Activated naive CD4-positive, alpha-beta T cell treated with Interleukin-2 at 50 U/mL for 16 hours (primary cell): ENCODE measurements at regions not wholly inside any gene's neighbourhood (a gene's known extent, or its start where the extent isn't known, plus 50 kb on each side); places are given as distances from the start of the nearest gene placed in this dataset.
"Not testable (repeated sequence)": the region's sequence is repeated elsewhere in the genome, so short reads cannot be mapped to it uniquely, and the experiment has no call there.

ENCODE experiments used
- DNase-seq: peaks from one replicate; pipeline ENCODE4 v3.0.0-alpha.2; 2020

GRCh38 chr11:81869351-81870065, 864.2 kb downstream of the FAM181B start:
- DNase-seq, result peak; percentile 83

GRCh38 chr11:81866896-81867295, 866.8 kb downstream of the FAM181B start:
- no peak for DNase-seq

- no peak for DNase-seq
Measured at GRCh38 chr11:81857386-81857785, 876.3 kb downstream of the FAM181B start.

DNA sequence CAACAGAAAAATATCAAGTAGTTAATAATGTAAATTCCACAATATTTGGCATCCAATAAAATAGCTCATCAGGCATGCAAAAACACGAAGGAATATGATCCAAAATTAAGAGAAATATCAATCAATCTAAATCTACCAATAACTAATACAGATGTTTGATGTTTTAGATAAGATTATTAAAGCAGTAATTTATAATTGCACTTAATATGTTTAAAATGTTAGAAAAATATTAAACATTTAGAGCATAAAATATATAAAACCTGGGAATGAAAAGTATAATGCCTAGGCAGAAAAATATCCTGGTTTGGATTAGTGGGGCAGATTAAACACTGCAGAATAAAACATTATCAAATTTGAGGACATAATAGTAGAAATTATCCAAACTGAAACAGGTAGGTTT, 879.9 kb downstream of the FAM181B start:
- DNase-seq, result no peak

DNA sequence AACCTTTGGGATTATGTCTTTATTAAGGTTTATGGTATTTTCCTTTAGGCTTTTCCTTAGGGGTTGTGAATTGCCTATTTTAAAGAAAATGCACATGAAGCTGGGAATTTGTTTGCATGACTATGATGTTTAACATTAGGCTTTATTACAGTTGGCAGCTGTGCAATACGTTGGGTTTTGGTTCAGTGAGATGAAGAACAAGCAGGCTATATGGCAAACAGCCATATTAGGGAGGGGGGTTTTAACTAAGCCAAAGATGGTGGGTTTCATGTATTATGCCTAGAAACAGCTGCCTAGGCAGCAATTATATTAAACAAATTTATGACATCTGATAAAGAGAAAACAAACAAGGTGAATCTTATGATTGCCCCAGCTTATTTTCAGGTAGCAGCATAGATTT, 880.8 kb downstream of the FAM181B start:
- no peak for DNase-seq

- DNase-seq, result no peak
Measured at GRCh38 chr11:81840380-81840779, 893.3 kb downstream of the FAM181B start.

DNA sequence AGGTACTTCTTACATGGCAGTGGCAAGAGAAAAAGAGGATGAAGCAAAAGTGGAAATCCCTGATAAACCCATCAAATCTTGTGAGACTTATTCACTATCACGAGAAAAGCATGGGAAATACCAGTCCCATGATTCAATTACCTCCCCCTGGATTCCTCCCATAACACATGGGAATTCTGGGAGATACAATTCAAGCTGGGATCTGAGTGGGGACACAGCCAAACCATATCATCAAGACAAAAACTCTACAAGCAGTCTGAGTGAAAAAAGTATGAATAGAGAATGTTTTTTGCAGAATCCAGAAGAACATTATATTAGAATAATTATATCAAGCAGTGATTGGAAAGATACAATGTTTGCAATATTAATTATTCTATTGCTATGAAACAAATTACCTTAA, 893.7 kb downstream of the FAM181B start:
- no peak for DNase-seq

DNA sequence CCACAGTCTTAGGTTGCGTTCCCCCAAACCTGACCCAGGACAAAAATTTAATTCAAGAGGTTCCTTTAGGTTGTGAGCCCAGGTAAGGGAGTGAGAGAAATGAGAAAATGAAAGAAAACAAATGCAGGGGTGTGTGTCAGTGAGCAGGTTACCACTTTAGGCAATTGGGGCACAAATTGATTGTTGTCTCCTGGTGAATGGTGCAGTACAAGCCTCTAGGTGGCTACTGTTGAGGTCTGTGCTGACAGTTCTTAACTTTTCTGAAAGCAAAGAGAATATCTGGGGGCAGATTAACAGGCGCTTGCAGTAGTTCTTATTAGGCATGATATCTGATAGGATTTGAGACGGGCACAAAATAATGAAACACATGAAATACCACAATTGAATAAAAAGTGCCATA, 894.6 kb downstream of the FAM181B start:
- DNase-seq, result no peak

GRCh38 chr11:81829976-81830375, 903.7 kb downstream of the FAM181B start:
- no peak for DNase-seq

GRCh38 chr11:81825346-81825745, 908.3 kb downstream of the FAM181B start:
- DNase-seq, result no peak

DNA sequence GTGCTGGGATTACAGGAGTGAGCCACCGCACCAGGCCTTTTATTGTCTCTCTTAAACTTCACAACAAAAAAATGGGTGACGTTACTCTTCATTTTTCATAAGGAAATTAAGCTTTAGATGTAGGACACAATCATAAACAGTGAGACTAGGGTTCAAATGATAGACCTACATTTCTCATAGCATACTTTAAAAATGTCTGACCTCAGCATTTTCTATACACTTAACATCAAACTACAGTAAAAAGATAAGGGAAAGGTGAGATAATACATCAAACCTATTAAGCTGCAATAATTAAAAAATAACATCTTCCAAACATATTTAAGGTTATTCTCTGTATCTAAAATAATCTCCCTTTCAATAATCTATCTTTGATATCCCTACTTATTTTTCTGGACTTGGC, 914.2 kb downstream of the FAM181B start:
- DNase-seq, result no peak

DNA sequence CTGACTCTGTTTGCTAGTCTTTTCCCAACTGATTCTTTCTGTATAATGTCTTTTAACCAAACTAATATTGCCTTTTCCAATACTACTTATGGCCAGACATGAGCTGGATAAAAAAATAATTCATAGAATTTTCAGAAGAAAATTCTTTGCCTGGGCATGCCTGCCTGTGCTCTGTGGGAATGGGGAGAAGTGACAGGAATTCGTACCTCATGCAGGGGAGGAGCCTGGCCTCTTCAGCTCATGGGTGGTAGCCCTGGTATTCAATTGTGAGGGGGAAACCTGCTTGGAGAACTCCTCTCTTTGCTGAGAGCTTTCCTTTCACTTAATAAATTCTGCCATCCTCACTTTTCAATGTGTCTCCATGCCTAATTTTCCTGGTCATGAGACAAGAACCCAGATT, 928.8 kb downstream of the FAM181B start:
- no peak for DNase-seq

DNA sequence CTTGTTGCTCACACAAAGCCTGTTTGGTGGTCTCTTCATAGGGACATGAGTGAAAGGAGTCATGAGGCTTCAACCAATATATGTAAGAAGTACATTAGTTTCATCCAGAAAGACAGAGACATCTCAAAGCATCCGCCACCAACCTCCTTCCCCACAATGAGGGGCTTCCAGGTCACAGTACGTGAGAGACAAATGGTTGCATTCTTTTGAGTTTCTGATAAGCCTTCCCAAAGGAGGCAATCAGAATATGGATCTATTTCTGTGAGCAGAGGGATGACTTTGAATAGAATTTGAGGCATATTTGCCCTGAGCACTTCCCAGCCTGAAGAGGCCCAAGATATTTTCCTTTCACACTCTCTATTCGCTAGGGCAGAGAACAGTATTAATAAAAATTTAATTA, 931.1 kb downstream of the FAM181B start:
- no peak for DNase-seq

GRCh38 chr11:81792416-81792815, 941.2 kb downstream of the FAM181B start:
- DNase-seq, result no peak

DNA sequence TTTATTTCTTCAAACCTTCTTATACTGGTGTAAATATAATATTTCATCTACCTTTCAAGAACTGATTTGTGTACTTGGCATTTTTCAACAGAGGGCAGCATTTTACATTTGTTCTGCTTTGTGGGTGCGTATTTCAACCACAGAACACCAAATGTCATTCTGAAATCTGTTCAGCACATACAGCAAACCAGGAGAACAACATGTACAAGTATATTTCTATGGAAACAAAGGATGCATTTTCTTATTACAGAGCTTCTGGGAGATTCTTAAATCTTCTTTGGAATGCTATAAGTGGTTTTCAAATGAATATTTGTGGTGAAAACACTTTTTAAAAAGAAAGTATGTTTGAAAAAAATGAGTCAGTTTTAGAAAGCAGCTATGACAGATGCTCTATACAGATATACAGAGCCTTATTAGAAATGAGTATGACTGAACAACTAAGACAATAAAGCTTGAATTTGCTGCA, 946.0 kb downstream of the FAM181B start:
- no peak for DNase-seq

- no peak for DNase-seq
Measured at GRCh38 chr11:81772166-81772565, 961.5 kb downstream of the FAM181B start.

DNA sequence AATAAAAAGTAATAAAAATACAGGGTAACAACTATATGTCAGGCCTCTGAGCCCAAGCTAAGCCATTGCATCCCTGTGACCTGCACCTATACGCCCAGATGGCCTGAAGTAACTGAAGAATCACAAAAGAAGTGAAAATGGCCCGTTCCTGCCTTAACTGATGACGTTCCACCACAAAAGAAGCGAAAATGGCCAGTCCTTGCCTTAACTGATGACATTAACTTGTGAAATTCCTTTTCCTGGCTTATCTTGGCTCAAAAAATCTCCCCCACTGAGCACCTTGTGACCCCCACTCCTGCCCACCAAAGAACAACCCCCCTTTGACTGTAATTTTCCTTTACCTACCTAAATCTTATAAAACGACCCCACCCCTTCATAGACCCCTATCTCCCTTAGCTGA, 963.8 kb downstream of the FAM181B start:
- DNase-seq, result not testable (repeated sequence)

DNA sequence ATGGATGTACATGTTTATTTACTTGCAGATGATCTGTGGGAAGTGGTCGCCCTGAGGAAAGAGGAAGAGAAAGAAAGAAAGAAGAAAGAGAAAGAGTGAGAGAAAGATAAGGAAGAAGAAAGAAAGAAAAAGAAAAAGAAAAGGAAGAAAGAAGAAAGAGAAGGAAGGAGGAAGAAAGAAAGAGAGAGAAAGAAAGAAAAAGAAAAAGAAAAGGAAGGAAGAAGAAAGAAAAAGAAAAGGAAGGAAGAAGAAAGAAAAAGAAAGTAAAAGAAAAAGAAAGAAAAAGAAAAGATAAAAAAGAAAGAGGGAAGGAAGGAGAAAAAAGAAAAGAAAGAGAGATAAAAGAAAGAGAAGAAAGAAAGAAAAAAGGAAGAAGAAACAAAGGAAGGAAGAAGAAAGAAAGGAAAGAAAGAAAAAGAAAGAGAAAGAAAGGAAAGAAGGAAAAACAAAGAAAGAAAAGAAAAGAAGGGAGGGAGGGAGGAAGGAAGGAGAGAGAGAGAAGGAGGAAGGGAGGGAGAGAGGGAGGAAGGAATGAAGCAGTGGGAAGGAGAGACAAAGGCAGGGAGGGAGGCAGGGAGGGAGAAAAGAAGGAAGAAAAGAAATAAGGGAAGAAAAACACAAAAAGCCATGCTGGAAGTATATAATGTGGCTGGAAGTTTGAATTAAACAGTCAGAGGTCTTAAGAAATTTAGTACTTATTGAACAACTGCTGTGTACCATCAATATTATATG, 976.6 kb downstream of the FAM181B start:
- no peak for DNase-seq

DNA sequence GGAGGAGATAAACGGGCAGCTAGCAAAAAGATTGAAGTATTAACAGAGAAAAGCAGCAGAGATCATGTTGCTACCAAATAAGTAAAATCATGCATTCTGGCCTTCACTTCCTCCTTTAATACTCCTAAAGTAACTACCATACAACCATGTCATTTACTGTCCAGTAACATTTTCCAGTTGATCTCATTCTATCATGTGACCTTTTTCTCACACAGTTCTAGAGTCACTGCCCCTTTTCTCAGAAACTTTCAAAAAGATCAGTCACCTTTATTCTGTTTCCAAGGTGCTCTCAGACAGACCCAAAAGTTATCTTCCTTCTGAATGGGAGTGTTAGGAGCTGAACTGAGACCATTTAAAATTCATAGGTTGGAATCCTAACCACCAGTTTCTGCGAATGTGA, 984.4 kb downstream of the FAM181B start:
- no peak for DNase-seq

- DNase-seq, result no peak
Measured at GRCh38 chr11:81744336-81745116, 989.1 kb downstream of the FAM181B start.

DNA sequence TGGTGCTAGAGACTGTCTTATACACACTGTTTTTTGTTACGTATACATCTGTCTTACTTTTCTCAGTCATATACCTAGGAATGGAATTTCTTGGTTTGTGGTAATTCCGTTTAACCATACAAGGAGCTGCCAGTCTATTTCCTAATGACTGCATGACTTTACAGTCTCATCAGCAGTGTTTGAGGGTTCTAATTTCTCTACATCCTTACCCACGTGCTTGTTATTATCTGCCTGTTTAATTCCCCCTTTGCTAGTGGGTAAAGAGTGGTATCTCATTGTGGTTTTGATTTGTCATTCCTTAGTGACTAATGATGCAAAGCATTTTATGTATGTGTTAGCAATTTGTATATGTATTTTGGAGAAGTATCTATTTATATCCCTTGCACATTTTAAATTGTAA, 1008.0 kb downstream of the FAM181B start:
- no peak for DNase-seq

- no peak for DNase-seq
Measured at GRCh38 chr11:81717695-81718094, 1016.0 kb downstream of the FAM181B start.

GRCh38 chr11:81707881-81708280, 1025.8 kb downstream of the FAM181B start:
- DNase-seq, result no peak

DNA sequence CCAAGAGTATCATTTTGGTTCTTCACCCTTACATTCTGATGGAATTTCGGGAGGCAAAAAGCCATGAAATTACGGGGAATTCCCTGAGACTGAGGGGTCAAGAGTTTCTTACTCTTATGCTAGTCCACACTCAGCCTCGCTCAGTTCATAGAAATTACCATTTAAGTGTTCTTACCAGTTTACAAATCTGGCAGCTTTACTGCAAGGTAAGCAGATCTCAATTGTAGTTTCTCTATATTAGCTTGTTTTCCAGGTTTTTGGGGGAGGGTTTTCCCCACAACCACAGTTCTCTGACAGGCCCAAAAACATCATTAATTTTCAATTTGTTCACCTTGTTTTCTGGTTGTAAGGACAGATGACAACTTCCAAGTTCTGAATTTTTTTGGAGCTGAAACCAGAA, 1028.4 kb downstream of the FAM181B start:
- no peak for DNase-seq
